Liver (tissue), 8 donors: ENCODE measurements at regions not wholly inside any gene's neighbourhood (a gene's known extent, or its start where the extent isn't known, plus 50 kb on each side); places are given as distances from the start of the nearest gene placed in this dataset.

Source experiments
- DNase-seq: peaks from one replicate; pipeline ENCODE4 v3.0.0-alpha.2; 2017; ENCODE audit warnings: low spot score
- H3K27ac ChIP-seq, 2 donors: one replicate each; pipeline ENCODE4 v1.7.0; 2013; ENCODE audit warnings: inconsistent platforms in 2 of 2, low read length in 2 of 2, control low read depth in 1 of 2, low read depth in 1 of 2, mild to moderate bottlenecking in 1 of 2
- H3K27me3 ChIP-seq, 4 donors: one replicate each; pipeline versions ENCODE4 v1.6.1 to v1.7.0; 2013; ENCODE audit warnings: low read length in 3 of 4, inconsistent platforms in 1 of 4, mild to moderate bottlenecking in 1 of 4, moderate library complexity in 1 of 4; ENCODE audit not compliant: control insufficient read depth in 4 of 4, insufficient read depth in 4 of 4
- H3K36me3 ChIP-seq, 4 donors: one replicate each; pipeline versions ENCODE4 v1.6.1 to v1.7.0; 2013; ENCODE audit warnings: low read length in 3 of 4, mild to moderate bottlenecking in 3 of 4, low read depth in 1 of 4, moderate library complexity in 1 of 4; ENCODE audit not compliant: control insufficient read depth in 4 of 4, insufficient read depth in 3 of 4
- H3K4me1 ChIP-seq, 4 donors: one replicate each; pipeline versions ENCODE4 v1.6.1 to v1.7.0; 2013; ENCODE audit warnings: low read length in 3 of 4, mild to moderate bottlenecking in 3 of 4, moderate library complexity in 1 of 4; ENCODE audit not compliant: control insufficient read depth in 4 of 4, insufficient read depth in 4 of 4
- H3K4me3 ChIP-seq, 3 donors: one replicate each; pipeline versions ENCODE4 v1.6.1 to v1.7.0; 2013; ENCODE audit warnings: low read length in 3 of 3, control low read depth in 1 of 3, low read depth in 1 of 3, mild to moderate bottlenecking in 1 of 3
- H3K9ac ChIP-seq, 2 donors: one replicate each; pipeline ENCODE4 v1.7.0; 2013; ENCODE audit warnings: low read length in 2 of 2, mild to moderate bottlenecking in 2 of 2, moderate library complexity in 2 of 2, control low read depth in 1 of 2, low read depth in 1 of 2
- H3K9me3 ChIP-seq, 4 donors: one replicate each; pipeline versions ENCODE4 v1.6.1 to v1.7.0; 2013; ENCODE audit warnings: low read length in 3 of 4; ENCODE audit not compliant: control insufficient read depth in 4 of 4
- EGR1 ChIP-seq, 2 donors: IDR thresholded peaks; 2 replicates each; pipeline ENCODE4 v1.6.1; 2016 to 2018; ENCODE audit warnings: antibody characterized with exemption in 2 of 2, low read depth in 2 of 2
- FOXA1 ChIP-seq: IDR thresholded peaks from 2 replicates; pipeline ENCODE4 v1.6.1; 2016; ENCODE audit warnings: antibody characterized with exemption
- FOXA2 ChIP-seq: IDR thresholded peaks from 2 replicates; pipeline ENCODE4 v1.6.1; 2016; ENCODE audit warnings: antibody characterized with exemption
- GABPA ChIP-seq, 2 donors: IDR thresholded peaks in 1 of 2; conservative IDR thresholded peaks in 1 of 2; 2 replicates each; pipeline ENCODE4 v1.6.1; 2016; ENCODE audit warnings: antibody characterized with exemption in 2 of 2, mild to moderate bottlenecking in 1 of 2, moderate library complexity in 1 of 2
- HNF4A ChIP-seq, 2 donors: conservative IDR thresholded peaks; 2 replicates each; pipeline ENCODE4 v1.6.1; 2016; ENCODE audit warnings: antibody characterized with exemption in 2 of 2, mild to moderate bottlenecking in 2 of 2
- HNF4G ChIP-seq: IDR thresholded peaks from 2 replicates; pipeline ENCODE4 v1.6.1; 2016; ENCODE audit warnings: antibody characterized with exemption
- JUND ChIP-seq, 2 donors: IDR thresholded peaks; 2 replicates each; pipeline ENCODE4 v1.6.1; 2016; ENCODE audit warnings: antibody characterized with exemption in 2 of 2
- NR2F2 ChIP-seq: IDR thresholded peaks from 2 replicates; pipeline ENCODE4 v1.6.1; 2016; ENCODE audit warnings: antibody characterized with exemption
- RAD21 ChIP-seq, 2 donors: IDR thresholded peaks; 2 replicates each; pipeline ENCODE4 v1.6.1; 2016; ENCODE audit warnings: antibody characterized with exemption in 2 of 2, mild to moderate bottlenecking in 2 of 2
- RXRA ChIP-seq, 2 donors: IDR thresholded peaks; 2 replicates each; pipeline ENCODE4 v1.6.1; 2017 to 2018; ENCODE audit warnings: antibody characterized with exemption in 2 of 2, mild to moderate bottlenecking in 1 of 2
- SP1 ChIP-seq: IDR thresholded peaks from 2 replicates; pipeline ENCODE4 v1.6.1; 2018; ENCODE audit warnings: antibody characterized with exemption, mild to moderate bottlenecking
- TAF1 ChIP-seq: conservative IDR thresholded peaks from 2 replicates; pipeline ENCODE4 v1.6.1; 2016; ENCODE audit warnings: antibody characterized with exemption, mild to moderate bottlenecking
- WGBS: extraction: QIAGEN DNeasy Blood & Tissue Kit; methylation state at CpG from one replicate; pipeline ENCODE4 v1.1.7; 2013; 5-methylcytosine and 5-hydroxymethylcytosine counted together
- TF ChIP-seq, protein P1 (sequence below): IDR thresholded peaks from 2 replicates; pipeline ENCODE4 v1.6.1; 2016; ENCODE audit warnings: antibody characterized with exemption
- TF ChIP-seq, protein P2 (sequence below): fragments of 150-350 bp; IDR thresholded peaks from 2 replicates; pipeline ENCODE4 v1.5.1; 2017; ENCODE audit warnings: improper control_type of control experiment, low read depth, low read length; ENCODE audit not compliant: missing input control
- TF ChIP-seq, protein P3 (sequence below): IDR thresholded peaks from 2 replicates; pipeline ENCODE4 v1.6.1; 2016; ENCODE audit warnings: antibody characterized with exemption
- TF ChIP-seq, protein P4 (sequence below): IDR thresholded peaks from 2 replicates; pipeline ENCODE4 v1.6.1; 2016; ENCODE audit warnings: antibody characterized with exemption, mild to moderate bottlenecking
- donor health status: healthy.
- donor health status: healthy.
- donor health status: healthy.
- donor health status: healthy.
- donor health status: healthy.

DNA sequence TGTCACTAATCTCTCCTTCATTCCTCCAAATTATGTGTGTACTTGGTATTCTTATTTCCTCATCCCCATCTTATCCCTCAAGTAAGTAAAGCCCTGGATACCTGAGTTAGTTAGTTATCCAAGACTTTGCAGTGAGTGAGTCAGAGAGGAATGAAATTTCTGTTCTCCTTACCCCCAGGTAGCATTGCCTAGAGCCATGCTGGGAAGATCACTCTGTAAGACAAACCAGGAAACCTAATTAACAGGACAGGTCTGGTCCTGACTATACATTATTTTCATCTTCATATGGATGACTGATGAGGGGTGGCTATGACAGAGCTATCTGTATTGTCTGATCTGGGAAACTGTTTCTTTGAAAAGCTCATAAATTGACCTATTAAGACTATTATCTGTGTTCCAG is 55.0 kb upstream of the ITGA6 start:
- Histone ChIP-seq H3K9me3 (peaks cover 0 to 2% (median 0%) of the 10 kb centered on the region in 4 donors), H3K4me3 (no peak overlapping the region), H3K4me1 (peaks cover 3 to 31% (median 24%) of the 10 kb centered on the region in 4 donors), H3K9ac (no peak overlapping the region), H3K27ac (no peak overlapping the region), H3K27me3 (no peaks in the 10 kb centered on the region), H3K36me3 (no peaks in the 10 kb centered on the region)
- no peak for DNase-seq
- TF ChIP-seq JUND (IDR thresholded peaks at IDR 0.05) (no peak), NR2F2 (no peak)

DNA sequence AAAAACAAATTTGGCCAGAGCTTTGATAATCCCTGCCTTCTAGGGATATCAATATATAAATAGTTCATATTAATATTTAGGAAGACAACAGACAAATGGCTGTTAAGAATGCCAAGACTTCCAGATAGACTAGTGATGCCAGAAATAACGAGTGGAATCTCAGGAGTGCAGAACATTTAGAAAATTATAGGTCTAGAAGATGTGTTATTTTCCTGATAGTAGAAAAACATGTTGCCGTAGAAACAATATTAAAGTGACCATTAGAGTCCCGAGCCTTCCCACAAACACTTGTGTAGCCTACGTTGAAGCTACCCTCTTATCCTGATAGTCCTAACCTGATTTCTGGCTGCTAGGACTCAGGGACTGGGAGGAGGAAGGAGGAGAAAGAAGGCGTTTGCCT is 54.3 kb upstream of the ITGA6 start:
- Histone ChIP-seq H3K9ac (no peak overlapping the region), H3K27ac (no peak overlapping the region), H3K4me3 (no peak overlapping the region), H3K27me3 (no peaks in the 10 kb centered on the region), H3K9me3 (peaks cover 0 to 2% (median 0%) of the 10 kb centered on the region in 4 donors), H3K4me1 (peaks cover 3 to 31% (median 24%) of the 10 kb centered on the region in 4 donors), H3K36me3 (no peaks in the 10 kb centered on the region)
- 71% methylated on average over 5 of the region's 5 CpGs for WGBS
- TF ChIP-seq RAD21 (IDR thresholded peaks at IDR 0.05) (no peak), TAF1 (no peak), NR2F2 (no peak), FOXA1 (no peak), FOXA2 (no peak), GABPA (IDR thresholded peaks at IDR 0.05 in 1 of 2, conservative IDR thresholded peaks at IDR 0.05 in 1 of 2) (no peak)
- TF ChIP-seq, protein P1, sequence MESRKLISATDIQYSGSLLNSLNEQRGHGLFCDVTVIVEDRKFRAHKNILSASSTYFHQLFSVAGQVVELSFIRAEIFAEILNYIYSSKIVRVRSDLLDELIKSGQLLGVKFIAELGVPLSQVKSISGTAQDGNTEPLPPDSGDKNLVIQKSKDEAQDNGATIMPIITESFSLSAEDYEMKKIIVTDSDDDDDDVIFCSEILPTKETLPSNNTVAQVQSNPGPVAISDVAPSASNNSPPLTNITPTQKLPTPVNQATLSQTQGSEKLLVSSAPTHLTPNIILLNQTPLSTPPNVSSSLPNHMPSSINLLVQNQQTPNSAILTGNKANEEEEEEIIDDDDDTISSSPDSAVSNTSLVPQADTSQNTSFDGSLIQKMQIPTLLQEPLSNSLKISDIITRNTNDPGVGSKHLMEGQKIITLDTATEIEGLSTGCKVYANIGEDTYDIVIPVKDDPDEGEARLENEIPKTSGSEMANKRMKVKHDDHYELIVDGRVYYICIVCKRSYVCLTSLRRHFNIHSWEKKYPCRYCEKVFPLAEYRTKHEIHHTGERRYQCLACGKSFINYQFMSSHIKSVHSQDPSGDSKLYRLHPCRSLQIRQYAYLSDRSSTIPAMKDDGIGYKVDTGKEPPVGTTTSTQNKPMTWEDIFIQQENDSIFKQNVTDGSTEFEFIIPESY: no peak
- TF ChIP-seq, protein P2, sequence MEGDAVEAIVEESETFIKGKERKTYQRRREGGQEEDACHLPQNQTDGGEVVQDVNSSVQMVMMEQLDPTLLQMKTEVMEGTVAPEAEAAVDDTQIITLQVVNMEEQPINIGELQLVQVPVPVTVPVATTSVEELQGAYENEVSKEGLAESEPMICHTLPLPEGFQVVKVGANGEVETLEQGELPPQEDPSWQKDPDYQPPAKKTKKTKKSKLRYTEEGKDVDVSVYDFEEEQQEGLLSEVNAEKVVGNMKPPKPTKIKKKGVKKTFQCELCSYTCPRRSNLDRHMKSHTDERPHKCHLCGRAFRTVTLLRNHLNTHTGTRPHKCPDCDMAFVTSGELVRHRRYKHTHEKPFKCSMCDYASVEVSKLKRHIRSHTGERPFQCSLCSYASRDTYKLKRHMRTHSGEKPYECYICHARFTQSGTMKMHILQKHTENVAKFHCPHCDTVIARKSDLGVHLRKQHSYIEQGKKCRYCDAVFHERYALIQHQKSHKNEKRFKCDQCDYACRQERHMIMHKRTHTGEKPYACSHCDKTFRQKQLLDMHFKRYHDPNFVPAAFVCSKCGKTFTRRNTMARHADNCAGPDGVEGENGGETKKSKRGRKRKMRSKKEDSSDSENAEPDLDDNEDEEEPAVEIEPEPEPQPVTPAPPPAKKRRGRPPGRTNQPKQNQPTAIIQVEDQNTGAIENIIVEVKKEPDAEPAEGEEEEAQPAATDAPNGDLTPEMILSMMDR: no peak
- TF ChIP-seq, protein P3, sequence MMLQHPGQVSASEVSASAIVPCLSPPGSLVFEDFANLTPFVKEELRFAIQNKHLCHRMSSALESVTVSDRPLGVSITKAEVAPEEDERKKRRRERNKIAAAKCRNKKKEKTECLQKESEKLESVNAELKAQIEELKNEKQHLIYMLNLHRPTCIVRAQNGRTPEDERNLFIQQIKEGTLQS: no peak
- no peak for DNase-seq

DNA sequence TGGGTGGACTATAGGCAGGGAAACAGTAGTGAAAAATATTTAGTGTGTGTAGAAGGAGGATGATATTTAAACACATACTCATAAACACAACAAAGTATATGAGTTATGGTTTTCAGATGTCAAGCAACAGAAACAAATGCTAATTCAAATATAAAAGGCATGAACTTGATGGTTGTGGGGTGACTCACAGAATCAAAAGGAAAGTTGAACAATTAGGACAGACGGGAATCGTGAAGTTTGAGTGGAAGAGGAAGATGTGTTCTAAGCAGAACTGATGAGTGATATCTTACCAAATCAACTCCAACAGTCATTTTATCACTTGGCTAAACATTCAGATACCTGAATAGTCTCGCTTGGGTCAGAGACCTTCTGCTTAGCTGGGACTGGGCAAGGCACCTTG is 53.6 kb upstream of the ITGA6 start:
- DNase-seq: no peak
- Histone ChIP-seq H3K4me1 (peaks cover 3 to 31% (median 24%) of the 10 kb centered on the region in 4 donors), H3K27me3 (no peaks in the 10 kb centered on the region), H3K4me3 (no peak overlapping the region), H3K9me3 (no peaks in the 10 kb centered on the region), H3K27ac (peak overlapping the region; percentile 87 to 88), H3K36me3 (no peaks in the 10 kb centered on the region), H3K9ac (no peak overlapping the region)
- WGBS: 69% methylated on average over 3 of the region's 3 CpGs
- no peak for TF ChIP-seq NR2F2
- TF ChIP-seq FOXA1: no peak
- TF ChIP-seq HNF4A (conservative IDR thresholded peaks at IDR 0.05): no peak
- TF ChIP-seq, protein P2: no peak
- TF ChIP-seq, protein P4, sequence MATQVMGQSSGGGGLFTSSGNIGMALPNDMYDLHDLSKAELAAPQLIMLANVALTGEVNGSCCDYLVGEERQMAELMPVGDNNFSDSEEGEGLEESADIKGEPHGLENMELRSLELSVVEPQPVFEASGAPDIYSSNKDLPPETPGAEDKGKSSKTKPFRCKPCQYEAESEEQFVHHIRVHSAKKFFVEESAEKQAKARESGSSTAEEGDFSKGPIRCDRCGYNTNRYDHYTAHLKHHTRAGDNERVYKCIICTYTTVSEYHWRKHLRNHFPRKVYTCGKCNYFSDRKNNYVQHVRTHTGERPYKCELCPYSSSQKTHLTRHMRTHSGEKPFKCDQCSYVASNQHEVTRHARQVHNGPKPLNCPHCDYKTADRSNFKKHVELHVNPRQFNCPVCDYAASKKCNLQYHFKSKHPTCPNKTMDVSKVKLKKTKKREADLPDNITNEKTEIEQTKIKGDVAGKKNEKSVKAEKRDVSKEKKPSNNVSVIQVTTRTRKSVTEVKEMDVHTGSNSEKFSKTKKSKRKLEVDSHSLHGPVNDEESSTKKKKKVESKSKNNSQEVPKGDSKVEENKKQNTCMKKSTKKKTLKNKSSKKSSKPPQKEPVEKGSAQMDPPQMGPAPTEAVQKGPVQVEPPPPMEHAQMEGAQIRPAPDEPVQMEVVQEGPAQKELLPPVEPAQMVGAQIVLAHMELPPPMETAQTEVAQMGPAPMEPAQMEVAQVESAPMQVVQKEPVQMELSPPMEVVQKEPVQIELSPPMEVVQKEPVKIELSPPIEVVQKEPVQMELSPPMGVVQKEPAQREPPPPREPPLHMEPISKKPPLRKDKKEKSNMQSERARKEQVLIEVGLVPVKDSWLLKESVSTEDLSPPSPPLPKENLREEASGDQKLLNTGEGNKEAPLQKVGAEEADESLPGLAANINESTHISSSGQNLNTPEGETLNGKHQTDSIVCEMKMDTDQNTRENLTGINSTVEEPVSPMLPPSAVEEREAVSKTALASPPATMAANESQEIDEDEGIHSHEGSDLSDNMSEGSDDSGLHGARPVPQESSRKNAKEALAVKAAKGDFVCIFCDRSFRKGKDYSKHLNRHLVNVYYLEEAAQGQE: no peak
- no peak for TF ChIP-seq GABPA (IDR thresholded peaks at IDR 0.05 in 1 of 2, conservative IDR thresholded peaks at IDR 0.05 in 1 of 2)
- no peak for TF ChIP-seq RXRA (IDR thresholded peaks at IDR 0.05)
- no peak for TF ChIP-seq EGR1 (IDR thresholded peaks at IDR 0.05; ENCODE audit: low read depth in 2 of 2)
- TF ChIP-seq HNF4G: no peak
- TF ChIP-seq, protein P3: no peak
- no peak for TF ChIP-seq SP1
